ENCODE measurements at regions not wholly inside any gene's neighbourhood (a gene's known extent, or its start where the extent isn't known, plus 50 kb on each side); places are given as distances from the start of the nearest gene placed in this dataset.

DNA sequence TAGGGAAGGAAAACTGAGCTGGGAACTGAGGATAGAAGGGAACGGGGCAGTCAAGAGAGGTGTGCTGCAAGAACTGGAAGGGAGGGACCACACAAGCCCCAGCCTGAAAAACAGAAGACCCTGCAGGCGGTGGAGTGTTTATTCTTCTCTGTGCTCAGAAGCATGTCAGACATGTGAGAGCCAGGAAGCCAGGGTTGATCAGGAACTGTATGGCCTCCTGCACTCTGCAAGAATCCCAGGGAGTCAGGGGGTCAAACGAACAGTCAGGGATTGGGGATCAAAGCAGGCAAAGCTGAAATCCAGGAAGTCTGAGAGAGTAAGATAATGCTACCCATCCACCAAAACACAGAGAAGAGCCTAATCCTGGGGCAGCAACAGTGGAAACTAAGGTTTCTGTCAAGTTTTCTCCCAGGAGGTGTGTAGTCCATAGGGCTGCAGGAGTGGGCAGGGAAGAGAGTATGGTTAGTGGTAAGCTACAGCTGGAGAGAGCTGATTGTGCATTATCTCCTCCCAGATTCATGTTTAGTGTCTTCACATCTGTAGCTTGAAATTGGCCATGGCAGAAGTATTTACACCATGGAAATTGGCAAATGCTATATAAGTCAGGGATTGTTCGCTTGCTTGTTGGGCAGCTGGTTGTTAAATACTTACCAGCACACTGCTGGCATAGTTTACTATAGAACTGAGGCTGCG is 115.4 kb upstream of the SLC44A1 start:
- intact Hi-C loops (cut with DNase I), result no loop called here
- no peak for DNase-seq (ENCODE audit: low spot score)

DNA sequence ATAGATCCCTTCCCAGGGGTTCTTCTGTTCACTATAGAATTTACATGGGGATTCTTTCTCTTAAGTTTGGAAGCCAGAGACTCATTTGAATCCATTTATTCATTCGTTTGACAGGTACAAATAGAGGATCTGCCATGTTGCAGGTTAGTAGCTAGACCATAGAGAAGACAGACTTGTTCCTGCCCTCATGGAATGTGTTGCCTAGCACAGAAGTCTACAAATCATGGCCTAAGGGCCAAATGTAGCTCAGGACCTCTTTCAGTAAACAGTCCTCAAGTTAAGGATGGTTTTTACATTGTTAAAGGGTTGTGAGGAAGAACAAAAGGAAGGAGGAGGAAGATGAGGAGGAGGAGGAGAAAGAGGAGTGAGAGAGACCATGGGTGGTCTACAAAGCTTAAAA is 114.7 kb upstream of the SLC44A1 start:
- DNase-seq (ENCODE audit: low spot score), result no peak
- intact Hi-C loops (cut with DNase I), result no loop called here

DNA sequence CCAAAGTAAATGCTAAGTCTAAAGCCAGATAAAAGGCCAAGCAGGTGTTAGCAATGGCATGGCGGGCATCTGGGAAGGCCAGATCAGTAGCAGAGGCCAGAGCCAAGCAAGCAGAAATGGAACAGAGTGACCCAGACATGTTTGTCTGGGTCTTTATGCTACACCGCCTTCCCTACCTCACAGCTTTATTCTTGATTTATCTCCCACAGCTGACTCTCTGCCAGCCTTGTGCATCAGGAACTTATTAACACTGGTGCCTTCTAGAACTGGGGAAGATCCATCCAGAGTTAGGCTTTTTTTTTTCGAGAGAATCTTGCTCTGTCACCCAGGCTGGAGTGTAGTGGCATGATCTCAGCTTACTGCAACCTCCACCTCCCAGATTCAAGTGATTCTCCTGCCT is 112.5 kb upstream of the SLC44A1 start:
- intact Hi-C loops (cut with DNase I), result loop anchor here in 1 of 2 donors (1.0 kb wide), 1 partner anchor 34 kb away; no protein-coding TSS in a partner anchor
- no peak for DNase-seq (ENCODE audit: low spot score)

DNA sequence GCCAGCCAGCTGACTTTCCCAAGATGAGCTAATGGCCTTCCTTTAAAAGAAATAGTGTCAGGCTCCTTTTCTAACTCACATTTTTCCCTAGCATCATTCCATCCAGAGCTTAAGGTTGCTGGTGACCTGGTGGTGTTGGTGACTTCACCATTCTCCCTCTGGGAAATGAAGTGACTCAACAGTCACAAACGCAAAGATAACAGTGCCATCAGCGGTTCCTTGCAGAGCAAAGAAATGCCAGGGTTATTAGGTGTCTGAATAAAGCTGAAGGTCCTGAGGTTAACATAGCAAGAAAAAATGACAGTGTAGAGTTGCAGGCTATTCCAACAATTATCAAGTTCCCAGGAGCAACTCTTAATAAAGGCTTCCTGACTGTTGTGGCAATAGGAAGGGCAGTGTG is 111.8 kb upstream of the SLC44A1 start:
- intact Hi-C loops (cut with DNase I), result no loop called here
- DNase-seq (ENCODE audit: low spot score), result no peak

DNA sequence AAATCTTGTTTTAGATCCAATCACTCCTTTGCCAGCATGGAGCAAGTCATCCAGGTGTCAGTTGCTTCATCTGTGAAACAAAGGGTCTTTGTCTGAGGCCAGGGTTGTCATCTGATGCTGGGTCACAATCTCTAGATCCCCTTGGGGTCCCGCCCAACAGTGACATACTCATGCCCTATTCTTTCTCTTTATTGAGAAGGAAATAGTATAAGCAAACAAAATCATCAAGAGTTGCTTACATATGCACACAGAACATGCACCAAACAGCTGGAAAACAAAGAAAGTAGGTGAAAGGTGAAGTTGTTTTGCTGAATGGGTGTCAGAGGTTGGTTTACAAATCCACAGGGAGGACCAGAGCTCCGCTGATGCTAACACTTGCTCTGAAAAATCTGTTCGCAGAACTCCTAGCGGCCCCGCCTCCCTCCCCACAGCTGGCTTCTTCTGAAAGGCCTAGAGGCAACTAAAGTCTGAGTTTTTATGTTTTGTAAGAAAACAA is 106.1 kb upstream of the SLC44A1 start:
- intact Hi-C loops (cut with DNase I), result no loop called here
- no peak for DNase-seq (ENCODE audit: low spot score)

DNA sequence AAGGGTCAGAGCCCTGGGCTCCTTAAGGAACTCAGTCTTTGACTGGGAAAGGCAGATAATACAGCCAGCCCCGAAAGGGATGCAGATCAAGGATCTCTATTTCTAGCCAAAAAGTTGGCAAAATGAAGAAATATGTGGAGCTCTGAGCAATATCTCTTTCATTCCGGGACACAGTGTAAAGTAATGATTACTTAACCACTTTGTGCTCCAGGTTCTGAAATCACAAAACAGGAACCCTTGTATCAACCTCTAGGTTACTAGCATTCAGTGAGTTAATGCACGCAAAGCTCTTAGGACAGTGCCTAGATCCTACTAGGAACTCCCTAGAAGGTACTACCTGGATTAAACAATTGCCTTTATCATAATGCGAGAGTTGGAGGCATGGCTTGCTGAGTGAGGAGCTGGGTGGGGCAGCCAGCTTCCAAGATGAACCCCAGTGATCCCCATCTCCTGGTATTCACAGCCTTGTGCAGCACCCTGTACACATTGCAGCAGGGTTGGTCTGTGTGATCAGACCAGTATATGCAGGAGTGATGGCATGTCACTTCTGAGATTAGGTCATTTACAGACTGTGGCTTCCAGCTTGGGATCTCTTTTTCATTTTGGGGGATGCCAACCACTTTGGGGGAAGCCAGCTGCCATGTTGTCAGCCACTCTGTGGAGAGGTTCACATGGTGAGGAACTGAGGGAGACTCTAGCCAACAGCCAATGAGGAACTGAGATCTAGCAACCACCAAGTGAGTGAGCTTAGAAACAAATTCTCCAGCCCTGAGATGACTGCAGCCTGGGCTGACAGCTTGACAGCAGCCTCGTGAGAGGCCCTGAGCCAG is 103.1 kb upstream of the SLC44A1 start:
- no peak for DNase-seq (ENCODE audit: low spot score)
- intact Hi-C loops (cut with DNase I), result loop anchor here in 1 of 2 donors (2.0 to 10.0 kb wide), 3 partner anchors 85 to 217 kb away; partner anchors contain the start of gene ABCA1

DNA sequence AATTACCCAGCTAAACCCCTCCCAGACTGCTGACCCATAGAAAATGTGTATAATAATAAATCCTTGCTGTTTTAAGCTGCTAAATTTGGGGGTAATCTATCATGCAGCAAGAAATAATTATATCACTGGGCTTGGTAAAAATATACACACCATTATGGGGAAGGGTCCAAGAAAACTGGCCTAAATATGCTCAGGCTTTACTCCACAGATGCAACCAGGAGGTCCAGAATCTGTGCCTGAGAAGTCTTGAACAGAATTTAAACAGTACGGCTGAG is 102.5 kb upstream of the SLC44A1 start:
- DNase-seq (ENCODE audit: low spot score), result no peak

DNA sequence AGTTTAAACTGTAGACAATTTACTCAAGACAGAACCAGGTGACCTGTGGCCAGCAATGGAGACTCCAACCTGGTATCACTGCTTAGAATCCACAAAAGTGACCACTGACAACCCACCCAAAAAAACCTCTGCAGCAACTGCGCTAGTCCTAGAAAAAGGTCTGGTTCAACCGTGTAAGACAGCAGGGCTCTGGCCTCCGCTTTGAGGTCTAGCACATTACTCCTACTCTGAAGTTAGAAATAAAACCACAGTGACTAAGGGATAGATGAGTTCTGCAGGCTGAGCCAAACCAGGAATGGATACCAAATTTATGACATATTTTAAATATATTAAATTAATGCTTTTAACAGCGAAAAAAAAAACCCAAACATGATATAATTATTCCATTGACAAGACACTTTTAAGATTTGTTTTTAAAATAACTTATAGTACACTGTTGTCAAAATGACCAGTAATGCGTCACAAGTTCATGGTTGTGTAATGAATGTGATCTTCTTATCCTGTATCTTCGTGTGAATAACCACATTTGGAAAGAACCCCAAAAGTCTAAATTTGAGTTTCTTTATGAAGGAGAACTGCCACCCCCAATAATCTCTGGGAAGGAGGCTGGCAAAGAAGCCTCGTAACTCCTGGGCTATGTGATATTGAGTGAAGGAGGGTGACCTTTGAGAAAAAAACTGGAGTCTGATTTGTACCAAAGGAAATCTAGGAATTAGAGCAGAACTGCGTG is 101.9 kb upstream of the SLC44A1 start:
- intact Hi-C loops (cut with DNase I), result loop anchor here in 1 of 2 donors (10.0 kb wide), 2 partner anchors 88 to 218 kb away; partner anchors contain the start of gene ABCA1
- DNase-seq (ENCODE audit: low spot score), result no peak

More for the DNA sequence above, 102.5 kb upstream of the SLC44A1 start:
- intact Hi-C loops (cut with DNase I), result loop anchor here in 1 of 2 donors (2.0 to 10.0 kb wide), 3 partner anchors 85 to 217 kb away; partner anchors contain the start of gene ABCA1

DNA sequence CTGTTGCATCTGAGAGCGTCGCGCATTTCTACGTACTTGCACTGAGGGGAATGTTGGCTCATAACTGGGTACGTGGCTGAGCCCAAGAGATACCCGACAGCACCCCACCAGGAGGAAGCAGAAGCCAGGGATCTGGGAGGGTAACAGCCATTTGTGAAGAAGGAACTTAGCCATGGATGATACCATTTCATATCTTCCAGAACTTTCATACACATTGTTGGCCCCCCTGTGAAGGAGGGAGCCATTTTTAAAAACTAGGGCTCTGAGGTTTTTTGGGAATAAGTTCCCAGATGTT is 101.4 kb upstream of the SLC44A1 start:
- no peak for DNase-seq (ENCODE audit: low spot score)
- intact Hi-C loops (cut with DNase I), result loop anchor here in 1 of 2 donors (10.0 kb wide), 2 partner anchors 88 to 218 kb away; partner anchors contain the start of gene ABCA1

DNA sequence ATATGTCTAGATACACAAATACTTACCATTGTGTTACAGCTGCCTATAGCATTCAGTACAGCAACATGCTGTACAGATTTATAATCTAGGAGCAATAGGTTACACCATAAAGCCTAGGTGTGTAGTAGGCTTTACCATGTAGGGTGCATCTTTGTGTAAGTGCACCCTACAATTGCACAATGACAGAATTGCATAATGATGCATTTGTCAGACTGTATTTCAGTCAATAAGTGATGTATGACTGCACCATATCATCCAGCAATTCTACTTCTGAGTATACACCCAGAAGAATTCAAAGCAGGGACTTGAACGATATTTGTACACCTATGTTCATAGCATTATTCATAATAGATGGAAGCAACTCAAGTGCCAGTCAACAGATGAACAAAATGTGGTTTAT is 100.4 kb upstream of the SLC44A1 start:
- no peak for DNase-seq (ENCODE audit: low spot score)
- intact Hi-C loops (cut with DNase I), result loop anchor here in 1 of 2 donors (10.0 kb wide), 2 partner anchors 89 to 219 kb away; partner anchors contain the start of gene ABCA1

DNA sequence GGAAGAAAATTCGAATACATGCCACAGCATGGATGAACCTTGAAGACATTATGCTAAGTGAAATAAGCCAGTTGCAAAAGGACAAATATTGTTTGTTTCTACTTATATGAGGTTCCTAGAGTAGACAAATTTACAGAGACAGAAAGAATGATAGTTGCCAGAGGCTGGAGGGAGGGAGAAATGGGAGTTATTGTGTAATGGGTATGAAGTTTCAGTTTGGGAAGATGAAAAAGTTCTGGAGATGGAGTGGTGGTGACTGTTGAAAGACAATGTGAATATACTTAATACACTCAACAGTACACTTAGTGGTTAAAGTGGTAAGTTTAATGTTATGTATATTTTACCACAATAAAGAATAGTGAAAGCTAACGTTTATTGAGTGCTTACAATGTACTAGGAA is 99.6 kb upstream of the SLC44A1 start:
- intact Hi-C loops (cut with DNase I), result loop anchor here in 1 of 2 donors (10.0 kb wide), 2 partner anchors 90 to 220 kb away; partner anchors contain the start of gene ABCA1
- DNase-seq (ENCODE audit: low spot score), result no peak

DNA sequence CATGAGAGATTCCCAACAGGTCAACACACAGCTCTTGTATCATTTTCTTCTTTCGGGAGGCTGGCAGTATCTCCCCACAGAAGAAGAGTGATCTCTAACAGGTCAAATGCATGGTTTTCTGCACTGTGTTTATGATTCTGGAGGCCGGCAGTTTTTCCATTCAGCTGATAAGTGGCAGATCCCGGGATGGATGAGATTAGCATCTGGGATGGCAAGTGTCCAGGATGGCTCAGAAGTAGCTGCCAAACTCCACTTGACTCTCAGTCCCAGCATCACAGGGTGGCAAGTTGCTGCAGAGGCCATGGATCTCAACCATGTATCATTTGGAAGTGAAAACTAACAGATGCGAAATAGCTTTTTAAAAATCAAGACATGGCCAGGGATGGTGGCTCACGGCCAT is 97.8 kb upstream of the SLC44A1 start:
- intact Hi-C loops (cut with DNase I), result loop anchor here in 1 of 2 donors (10.0 kb wide), 2 partner anchors 92 to 222 kb away; partner anchors contain the start of gene ABCA1
- no peak for DNase-seq (ENCODE audit: low spot score)

DNA sequence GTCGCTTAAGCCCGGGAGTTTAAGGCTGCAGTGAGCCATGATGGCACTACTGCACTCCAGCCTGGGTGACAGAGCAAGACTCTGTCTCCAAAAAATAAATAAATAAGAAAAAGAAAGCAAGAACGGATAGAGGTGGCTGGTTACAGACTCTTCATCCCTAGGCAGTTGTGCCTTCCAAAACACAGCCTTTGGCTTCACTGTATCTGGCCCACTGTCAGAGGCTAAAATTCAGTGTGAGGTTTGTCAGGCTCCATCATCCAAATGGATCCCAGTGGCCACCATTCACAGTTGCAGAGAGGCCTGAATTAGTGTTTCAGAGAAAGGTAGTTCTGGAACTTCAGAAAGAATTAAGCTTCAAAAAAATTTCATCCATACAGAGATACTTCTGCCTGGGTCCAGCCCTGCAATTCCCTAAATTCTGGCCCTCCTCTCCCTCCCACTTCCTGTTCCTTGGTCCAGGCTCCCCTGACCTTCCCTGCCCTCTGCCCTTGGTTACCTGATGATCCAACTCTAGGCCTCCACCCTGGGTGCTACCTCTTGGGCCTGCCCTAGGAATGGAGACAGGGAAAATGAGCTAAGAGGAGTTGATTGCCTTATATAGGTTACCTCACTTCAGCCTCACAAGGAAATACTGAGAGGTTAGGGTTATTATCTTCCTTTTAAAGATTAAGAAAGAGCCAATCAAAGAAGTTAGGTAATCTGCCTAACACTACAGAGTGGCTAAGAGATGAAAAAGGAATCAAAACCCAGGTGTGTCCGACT is 97.2 kb upstream of the SLC44A1 start:
- intact Hi-C loops (cut with DNase I), result loop anchor here in 1 of 2 donors (10.0 kb wide), 2 partner anchors 92 to 222 kb away; partner anchors contain the start of gene ABCA1
- DNase-seq (ENCODE audit: low spot score), result no peak

DNA sequence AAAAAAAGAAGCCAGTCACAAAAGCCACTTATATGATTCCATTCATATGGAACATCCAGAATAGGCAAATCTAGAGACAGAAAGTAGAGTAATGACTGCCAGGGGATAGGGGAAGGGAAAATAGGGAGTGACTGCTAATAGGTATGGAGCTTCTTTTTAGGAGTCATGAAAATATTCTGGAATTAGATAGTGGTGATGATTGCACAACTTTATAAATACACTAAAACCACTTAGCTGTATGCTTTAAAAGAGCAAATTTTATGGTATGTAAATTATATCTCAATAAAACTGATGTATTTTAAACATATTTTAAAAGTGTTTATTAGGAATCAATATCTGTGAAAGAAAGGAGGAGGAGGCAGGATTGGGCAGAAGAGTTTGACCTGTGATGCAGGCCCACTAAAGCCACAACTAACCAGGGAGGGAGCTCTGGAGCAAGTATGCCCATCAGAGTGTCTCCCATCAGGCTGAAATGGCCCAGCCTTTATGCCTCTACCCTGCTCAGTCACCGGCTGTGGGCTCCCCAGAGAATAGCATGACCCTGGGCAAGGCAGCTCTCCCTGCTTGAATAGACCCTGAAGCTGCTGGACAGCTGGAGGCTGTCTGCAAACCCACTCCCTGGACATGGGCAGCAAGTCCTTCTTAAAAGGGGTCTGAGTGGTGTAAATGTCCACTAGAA is 96.0 kb upstream of the SLC44A1 start:
- DNase-seq (ENCODE audit: low spot score), result no peak
- intact Hi-C loops (cut with DNase I), result loop anchor here in 1 of 2 donors (10.0 kb wide), 2 partner anchors 94 to 224 kb away; partner anchors contain the start of gene ABCA1

DNA sequence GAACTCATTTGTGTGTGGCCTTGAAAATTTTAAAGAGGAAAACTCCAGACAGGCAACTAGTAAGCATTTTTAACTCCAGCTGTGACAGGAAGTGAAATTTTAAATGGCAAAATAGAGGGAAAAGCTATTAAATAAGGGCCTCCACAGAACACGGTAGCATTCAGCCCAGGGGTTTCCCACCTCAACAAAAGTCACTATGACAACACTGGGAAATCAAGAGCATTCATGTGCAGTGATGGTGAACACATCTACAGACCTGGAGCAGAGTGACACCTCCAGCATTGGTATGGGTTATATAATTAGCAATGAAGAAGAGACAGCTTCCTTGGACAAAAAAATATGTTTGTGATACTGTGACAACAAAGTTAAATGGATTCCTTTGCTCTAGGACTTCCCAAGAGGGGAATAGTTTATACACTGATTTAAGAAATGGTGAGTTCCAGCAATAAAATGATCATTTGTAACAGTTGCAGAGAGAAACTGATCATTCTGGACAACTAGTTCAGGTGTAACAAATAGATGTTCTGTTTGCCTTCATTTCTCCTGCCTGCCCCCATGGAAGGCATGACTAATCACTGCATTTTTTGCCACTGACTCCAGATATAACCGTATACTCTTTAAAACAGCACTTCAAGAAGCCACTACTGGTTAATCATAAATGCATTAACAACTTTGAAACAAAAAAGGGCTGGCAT is 93.3 kb upstream of the SLC44A1 start:
- intact Hi-C loops (cut with DNase I), result loop anchor here (10.0 kb wide), 2 partner anchors 156 to 286 kb away; no protein-coding TSS in a partner anchor
- no peak for DNase-seq (ENCODE audit: low spot score)

DNA sequence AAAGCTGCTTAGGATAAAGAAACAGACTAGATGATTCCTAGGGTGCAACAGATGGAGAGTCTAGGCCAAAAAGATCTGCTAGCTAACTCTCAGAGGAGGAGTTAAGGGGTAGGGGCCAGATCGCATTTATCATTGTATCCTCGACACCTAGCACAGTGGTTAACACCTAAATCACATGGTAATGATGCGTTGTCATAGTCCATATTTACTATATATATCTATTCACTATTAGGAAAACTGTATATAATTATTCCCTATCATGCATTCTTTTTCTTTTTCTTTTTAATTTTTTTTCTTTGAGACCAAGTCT is 92.8 kb upstream of the SLC44A1 start:
- intact Hi-C loops (cut with DNase I), result loop anchor here (10.0 kb wide), 2 partner anchors 157 to 287 kb away; no protein-coding TSS in a partner anchor
- DNase-seq (ENCODE audit: low spot score), result no peak

DNA sequence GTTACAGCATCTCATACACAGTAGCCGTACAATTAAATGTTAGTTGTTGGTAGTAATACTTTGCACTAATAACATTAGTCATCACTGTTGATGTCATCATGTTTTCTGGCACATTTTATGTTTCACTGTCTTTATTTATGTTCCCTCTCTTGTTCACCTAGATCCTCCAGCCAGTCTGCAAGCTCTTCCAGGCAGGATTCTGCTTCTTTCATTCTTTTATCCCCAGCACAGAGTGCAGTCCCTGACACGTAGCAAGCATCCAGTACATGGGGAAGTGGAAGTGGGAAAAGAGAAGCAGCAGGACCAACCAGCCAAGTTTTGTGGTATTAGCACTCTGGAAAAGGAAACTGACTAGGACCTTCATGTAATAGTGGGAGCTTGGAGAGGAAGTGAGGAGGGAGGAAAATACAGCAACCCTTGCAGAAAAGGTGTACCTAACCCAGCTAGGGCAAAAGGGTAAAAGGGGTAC is 89.7 kb upstream of the SLC44A1 start:
- intact Hi-C loops (cut with DNase I), result loop anchor here (5.0 to 10.0 kb wide), 3 partner anchors 160 to 290 kb away; partner anchors contain the start of gene ABCA1 (in 1 of the 2)
- DNase-seq (ENCODE audit: low spot score), result no peak
